ENCODE measurements at regions not wholly inside any gene's neighbourhood (a gene's known extent, or its start where the extent isn't known, plus 50 kb on each side); places are given as distances from the start of the nearest gene placed in this dataset.

- no peak for DNase-seq (ENCODE audit: low read depth, low spot score)
- POLR2A ChIA-PET: no interaction called here
- CTCF ChIA-PET: no interaction called here
Observed at GRCh38 chr6:54013966-54014365, 97.3 kb upstream of the MLIP start.

GRCh38 chr6:54014440-54014839 lies 96.8 kb upstream of the MLIP start:
- TF ChIP-seq CTCF (IDR thresholded peaks at IDR 0.05; ENCODE audit: insufficient read depth, low read length, missing control alignments): no peak
- no peak for DNase-seq (ENCODE audit: low read depth, low spot score)
- ChIA-PET POLR2A (no interaction called here), CTCF (no interaction called here)
- H3K4me3 ChIP-seq (ENCODE audit: low read depth, low read length): no peak overlapping the region

More at GRCh38 chr6:54013966-54014365, 97.3 kb upstream of the MLIP start:
- TF ChIP-seq CTCF (IDR thresholded peaks at IDR 0.05; ENCODE audit: insufficient read depth, low read length, missing control alignments): no peak
- H3K4me3 ChIP-seq (ENCODE audit: low read depth, low read length): no peak overlapping the region

GRCh38 chr6:54017877-54018276 lies 93.4 kb upstream of the MLIP start:
- POLR2A ChIA-PET: no interaction called here
- CTCF ChIA-PET: no interaction called here
- no peak overlapping the region for H3K4me3 ChIP-seq (ENCODE audit: low read depth, low read length)
- no peak for DNase-seq (ENCODE audit: low read depth, low spot score)
- no peak for TF ChIP-seq CTCF (IDR thresholded peaks at IDR 0.05; ENCODE audit: insufficient read depth, low read length, missing control alignments)

- POLR2A ChIA-PET: no interaction called here
- H3K4me3 ChIP-seq (ENCODE audit: low read depth, low read length): no peak overlapping the region
- TF ChIP-seq CTCF (IDR thresholded peaks at IDR 0.05; ENCODE audit: insufficient read depth, low read length, missing control alignments): no peak
- no peak for DNase-seq (ENCODE audit: low read depth, low spot score)
- CTCF ChIA-PET: no interaction called here
Observed at GRCh38 chr6:54018722-54019121, 92.5 kb upstream of the MLIP start.

GRCh38 chr6:54019860-54020259 lies 91.4 kb upstream of the MLIP start:
- no peak for TF ChIP-seq CTCF (IDR thresholded peaks at IDR 0.05; ENCODE audit: insufficient read depth, low read length, missing control alignments)
- H3K4me3 ChIP-seq (ENCODE audit: low read depth, low read length): no peak overlapping the region
- ChIA-PET CTCF (no interaction called here), POLR2A (no interaction called here)
- no peak for DNase-seq (ENCODE audit: low read depth, low spot score)

GRCh38 chr6:54020334-54020733 lies 90.9 kb upstream of the MLIP start:
- no peak for DNase-seq (ENCODE audit: low read depth, low spot score)
- no peak for TF ChIP-seq CTCF (IDR thresholded peaks at IDR 0.05; ENCODE audit: insufficient read depth, low read length, missing control alignments)
- H3K4me3 ChIP-seq (ENCODE audit: low read depth, low read length): no peak overlapping the region
- CTCF ChIA-PET: no interaction called here
- POLR2A ChIA-PET: no interaction called here
